ENCODE measurements at regions not wholly inside any gene's neighbourhood (a gene's known extent, or its start where the extent isn't known, plus 50 kb on each side); places are given as distances from the start of the nearest gene placed in this dataset.
"Not testable (repeated sequence)": the region's sequence is repeated elsewhere in the genome, so short reads cannot be mapped to it uniquely, and the experiment has no call there.

GRCh38 chr2:237195396-237196120, 109.9 kb downstream of the COPS8 start:
- DNase-seq (ENCODE audit: low read depth): peak; percentile 65

GRCh38 chr2:237196409-237196808, 110.7 kb downstream of the COPS8 start:
- no peak for DNase-seq (ENCODE audit: low read depth)

GRCh38 chr2:237196866-237197618, 111.4 kb downstream of the COPS8 start:
- DNase-seq (ENCODE audit: low read depth): peak; percentile 57

GRCh38 chr2:237198164-237198855, 112.6 kb downstream of the COPS8 start:
- no peak for DNase-seq (ENCODE audit: low read depth)

GRCh38 chr2:237199082-237199481, 113.4 kb downstream of the COPS8 start:
- no peak for DNase-seq (ENCODE audit: low read depth)

GRCh38 chr2:237199577-237199976, 113.9 kb downstream of the COPS8 start:
- DNase-seq (ENCODE audit: low read depth): no peak

- DNase-seq (ENCODE audit: low read depth): no peak
Measured at GRCh38 chr2:237200462-237200861, 114.8 kb downstream of the COPS8 start.

GRCh38 chr2:237201461-237202287, 116.0 kb downstream of the COPS8 start:
- peak; percentile 98 for DNase-seq (ENCODE audit: low read depth)

- DNase-seq (ENCODE audit: low read depth): no peak
Measured at GRCh38 chr2:237202288-237203030, 116.8 kb downstream of the COPS8 start.

- DNase-seq (ENCODE audit: low read depth): no peak
Measured at GRCh38 chr2:237205043-237205541, 119.4 kb downstream of the COPS8 start.

- no peak for DNase-seq (ENCODE audit: low read depth)
Measured at GRCh38 chr2:237205561-237205971, 119.9 kb downstream of the COPS8 start.

GRCh38 chr2:237207646-237208045, 122.0 kb downstream of the COPS8 start:
- DNase-seq (ENCODE audit: low read depth): no peak

- no peak for DNase-seq (ENCODE audit: low read depth)
Measured at GRCh38 chr2:237208373-237209260, 122.9 kb downstream of the COPS8 start.

GRCh38 chr2:237209885-237210284, 124.2 kb downstream of the COPS8 start:
- no peak for DNase-seq (ENCODE audit: low read depth)

GRCh38 chr2:237210297-237210696, 124.6 kb downstream of the COPS8 start:
- no peak for DNase-seq (ENCODE audit: low read depth)

GRCh38 chr2:237210763-237211162, 125.1 kb downstream of the COPS8 start:
- DNase-seq (ENCODE audit: low read depth): no peak

- DNase-seq (ENCODE audit: low read depth): not testable (repeated sequence)
Measured at GRCh38 chr2:237212356-237213279, 126.9 kb downstream of the COPS8 start.
